Activated naive CD4-positive, alpha-beta T cell treated with anti-CD3 and anti-CD28 coated beads, Interleukin-2, amount 10 ng/mL, durations not matched to agents 7 days and 5 days (primary cell): ENCODE measurements at regions not wholly inside any gene's neighbourhood (a gene's known extent, or its start where the extent isn't known, plus 50 kb on each side); places are given as distances from the start of the nearest gene placed in this dataset.

Source experiments
- CTCF ChIA-PET: fragments of 350-600 bp; sonication (Branson Sonifier 250); formaldehyde crosslinking; loops from one replicate; lab custom pipeline; 2021; ENCODE audit warnings: antibody characterized with exemption; lab: Charles Lee
- DNase-seq: peaks from one replicate; pipeline ENCODE4 v3.0.0-alpha.2; 2020
- H3K27ac Mint-ChIP-seq: one replicate; pipeline ENCODE4 v1.8.0; 2021; ENCODE audit warnings: mild to moderate bottlenecking, moderate library complexity, mixed read lengths
- H3K27me3 Mint-ChIP-seq: one replicate; pipeline ENCODE4 v1.8.0; 2021; ENCODE audit warnings: mild to moderate bottlenecking, mixed read lengths
- H3K36me3 Mint-ChIP-seq: one replicate; pipeline ENCODE4 v1.8.0; 2021; ENCODE audit warnings: mixed read lengths
- H3K4me1 Mint-ChIP-seq: one replicate; pipeline ENCODE4 v1.8.0; 2021; ENCODE audit warnings: mixed read lengths
- H3K4me3 Mint-ChIP-seq: one replicate; pipeline ENCODE4 v1.8.0; 2021; ENCODE audit warnings: mild to moderate bottlenecking, moderate library complexity, mixed read lengths
- H3K9me3 Mint-ChIP-seq: one replicate; pipeline ENCODE4 v1.8.0; 2021; ENCODE audit warnings: mixed read lengths

GRCh38 chr5:20231040-20231439, 243.0 kb upstream of the CDH18 start:
- H3K27me3 Mint-ChIP-seq, result no peaks in the 10 kb centered on the region
- CTCF ChIA-PET, result no interaction called here

GRCh38 chr5:20230010-20230409, 242.0 kb upstream of the CDH18 start:
- Mint-ChIP-seq H3K9me3 (peaks cover 5% of the 10 kb centered on the region), H3K27ac (no peak overlapping the region), H3K27me3 (no peaks in the 10 kb centered on the region), H3K4me3 (no peak overlapping the region), H3K4me1 (no peaks in the 10 kb centered on the region), H3K36me3 (no peaks in the 10 kb centered on the region)
- CTCF ChIA-PET, result no interaction called here
- DNase-seq, result no peak

More at GRCh38 chr5:20231040-20231439, 243.0 kb upstream of the CDH18 start:
- Mint-ChIP-seq H3K9me3 (peaks cover 4% of the 10 kb centered on the region), H3K4me3 (no peak overlapping the region), H3K36me3 (no peaks in the 10 kb centered on the region), H3K4me1 (no peaks in the 10 kb centered on the region), H3K27ac (no peak overlapping the region)
- DNase-seq, result no peak

GRCh38 chr5:20229303-20230005, 241.5 kb upstream of the CDH18 start:
- no peaks in the 10 kb centered on the region for H3K4me1 Mint-ChIP-seq
- peaks cover 8% of the 10 kb centered on the region for H3K9me3 Mint-ChIP-seq
- CTCF ChIA-PET, result no interaction called here
- DNase-seq, result no peak
- no peaks in the 10 kb centered on the region for H3K36me3 Mint-ChIP-seq
- H3K27me3 Mint-ChIP-seq, result no peaks in the 10 kb centered on the region
- no peak overlapping the region for H3K4me3 Mint-ChIP-seq
- H3K27ac Mint-ChIP-seq, result no peak overlapping the region

- Mint-ChIP-seq H3K27ac (no peak overlapping the region), H3K36me3 (no peaks in the 10 kb centered on the region), H3K4me3 (no peak overlapping the region), H3K27me3 (no peaks in the 10 kb centered on the region), H3K9me3 (peaks cover 7% of the 10 kb centered on the region), H3K4me1 (no peaks in the 10 kb centered on the region)
- no peak for DNase-seq
- CTCF ChIA-PET, result no interaction called here
Observed at GRCh38 chr5:20224966-20225365, 237.0 kb upstream of the CDH18 start.

GRCh38 chr5:20224046-20224445, 236.0 kb upstream of the CDH18 start:
- H3K27me3 Mint-ChIP-seq, result no peaks in the 10 kb centered on the region
- H3K9me3 Mint-ChIP-seq, result peaks cover 7% of the 10 kb centered on the region
- H3K4me1 Mint-ChIP-seq, result no peaks in the 10 kb centered on the region
- no peaks in the 10 kb centered on the region for H3K36me3 Mint-ChIP-seq
- CTCF ChIA-PET, result no interaction called here
- no peak overlapping the region for H3K27ac Mint-ChIP-seq
- no peak for DNase-seq
- no peak overlapping the region for H3K4me3 Mint-ChIP-seq

- Mint-ChIP-seq H3K27ac (no peak overlapping the region), H3K36me3 (no peaks in the 10 kb centered on the region), H3K9me3 (peaks cover 9% of the 10 kb centered on the region), H3K27me3 (no peaks in the 10 kb centered on the region), H3K4me1 (no peaks in the 10 kb centered on the region), H3K4me3 (no peak overlapping the region)
- CTCF ChIA-PET, result no interaction called here
- DNase-seq, result no peak
Observed at GRCh38 chr5:20223451-20223850, 235.5 kb upstream of the CDH18 start.

- H3K9me3 Mint-ChIP-seq, result peaks cover 14% of the 10 kb centered on the region
- CTCF ChIA-PET, result no interaction called here
- H3K27me3 Mint-ChIP-seq, result no peaks in the 10 kb centered on the region
- no peaks in the 10 kb centered on the region for H3K4me1 Mint-ChIP-seq
- H3K4me3 Mint-ChIP-seq, result no peak overlapping the region
- no peak overlapping the region for H3K27ac Mint-ChIP-seq
- no peaks in the 10 kb centered on the region for H3K36me3 Mint-ChIP-seq
- no peak for DNase-seq
Observed at GRCh38 chr5:20215257-20215656, 227.3 kb upstream of the CDH18 start.

GRCh38 chr5:20213803-20214202, 225.8 kb upstream of the CDH18 start:
- Mint-ChIP-seq H3K27me3 (no peaks in the 10 kb centered on the region), H3K9me3 (peaks cover 16% of the 10 kb centered on the region), H3K4me1 (no peaks in the 10 kb centered on the region), H3K36me3 (no peaks in the 10 kb centered on the region), H3K27ac (no peak overlapping the region), H3K4me3 (no peak overlapping the region)
- DNase-seq, result no peak
- CTCF ChIA-PET, result no interaction called here

GRCh38 chr5:20212701-20213100, 224.7 kb upstream of the CDH18 start:
- H3K9me3 Mint-ChIP-seq, result peaks cover 14% of the 10 kb centered on the region
- CTCF ChIA-PET, result no interaction called here
- no peak overlapping the region for H3K4me3 Mint-ChIP-seq
- H3K4me1 Mint-ChIP-seq, result no peaks in the 10 kb centered on the region
- no peak for DNase-seq
- no peaks in the 10 kb centered on the region for H3K27me3 Mint-ChIP-seq
- H3K36me3 Mint-ChIP-seq, result no peaks in the 10 kb centered on the region
- no peak overlapping the region for H3K27ac Mint-ChIP-seq

GRCh38 chr5:20166456-20166855, 178.5 kb upstream of the CDH18 start:
- peaks cover 2% of the 10 kb centered on the region for H3K9me3 Mint-ChIP-seq
- CTCF ChIA-PET, result no interaction called here
- no peak for DNase-seq
- H3K4me3 Mint-ChIP-seq, result no peak overlapping the region
- no peaks in the 10 kb centered on the region for H3K4me1 Mint-ChIP-seq
- H3K27ac Mint-ChIP-seq, result no peak overlapping the region
- H3K27me3 Mint-ChIP-seq, result no peaks in the 10 kb centered on the region
- no peaks in the 10 kb centered on the region for H3K36me3 Mint-ChIP-seq

- H3K27ac Mint-ChIP-seq, result no peak overlapping the region
- CTCF ChIA-PET, result no interaction called here
Observed at GRCh38 chr5:20158006-20158405, 170.0 kb upstream of the CDH18 start.

GRCh38 chr5:20157089-20157488, 169.1 kb upstream of the CDH18 start:
- CTCF ChIA-PET, result no interaction called here
- no peak overlapping the region for H3K27ac Mint-ChIP-seq
- no peaks in the 10 kb centered on the region for H3K4me1 Mint-ChIP-seq
- no peak overlapping the region for H3K4me3 Mint-ChIP-seq
- no peaks in the 10 kb centered on the region for H3K27me3 Mint-ChIP-seq
- peaks cover 12% of the 10 kb centered on the region for H3K9me3 Mint-ChIP-seq
- no peaks in the 10 kb centered on the region for H3K36me3 Mint-ChIP-seq
- no peak for DNase-seq

More at GRCh38 chr5:20158006-20158405, 170.0 kb upstream of the CDH18 start:
- H3K4me1 Mint-ChIP-seq, result no peaks in the 10 kb centered on the region
- peaks cover 12% of the 10 kb centered on the region for H3K9me3 Mint-ChIP-seq
- no peak overlapping the region for H3K4me3 Mint-ChIP-seq
- H3K36me3 Mint-ChIP-seq, result no peaks in the 10 kb centered on the region
- no peaks in the 10 kb centered on the region for H3K27me3 Mint-ChIP-seq
- DNase-seq, result no peak

- Mint-ChIP-seq H3K36me3 (no peaks in the 10 kb centered on the region), H3K9me3 (peaks cover 15% of the 10 kb centered on the region)
- no peak for DNase-seq
Observed at GRCh38 chr5:20145240-20145639, 157.2 kb upstream of the CDH18 start.

GRCh38 chr5:20129501-20129900, 141.5 kb upstream of the CDH18 start:
- Mint-ChIP-seq H3K27me3 (no peaks in the 10 kb centered on the region), H3K9me3 (peaks cover 11% of the 10 kb centered on the region), H3K4me3 (no peak overlapping the region), H3K36me3 (no peaks in the 10 kb centered on the region), H3K27ac (no peak overlapping the region), H3K4me1 (no peaks in the 10 kb centered on the region)
- DNase-seq, result no peak
- CTCF ChIA-PET, result no interaction called here

More at GRCh38 chr5:20145240-20145639, 157.2 kb upstream of the CDH18 start:
- no peaks in the 10 kb centered on the region for H3K4me1 Mint-ChIP-seq
- H3K4me3 Mint-ChIP-seq, result no peak overlapping the region
- CTCF ChIA-PET, result no interaction called here
- H3K27ac Mint-ChIP-seq, result no peak overlapping the region
- no peaks in the 10 kb centered on the region for H3K27me3 Mint-ChIP-seq

GRCh38 chr5:20128343-20128742, 140.3 kb upstream of the CDH18 start:
- H3K27ac Mint-ChIP-seq, result no peak overlapping the region
- no peak for DNase-seq
- no peaks in the 10 kb centered on the region for H3K27me3 Mint-ChIP-seq
- CTCF ChIA-PET, result no interaction called here
- H3K9me3 Mint-ChIP-seq, result peaks cover 11% of the 10 kb centered on the region
- no peaks in the 10 kb centered on the region for H3K36me3 Mint-ChIP-seq
- H3K4me1 Mint-ChIP-seq, result no peaks in the 10 kb centered on the region
- no peak overlapping the region for H3K4me3 Mint-ChIP-seq
